ENCODE measurements at regions not wholly inside any gene's neighbourhood (a gene's known extent, or its start where the extent isn't known, plus 50 kb on each side); places are given as distances from the start of the nearest gene placed in this dataset.
A peak's percentile ranks its signal among the peaks of the same experiment; 100 is the strongest.
"Not testable (repeated sequence)": the region's sequence is repeated elsewhere in the genome, so short reads cannot be mapped to it uniquely, and the experiment has no call there.

- Histone ChIP-seq H3K36me3 (ENCODE audit: control insufficient read depth, insufficient read depth, low read length) (no peaks in the 10 kb centered on the region), H3K9ac (ENCODE audit: low read length) (no peak overlapping the region), H3K79me1 (ENCODE audit: low read length) (no peaks in the 10 kb centered on the region), H3K79me2 (ENCODE audit: control insufficient read depth, insufficient read depth, low read length) (no peaks in the 10 kb centered on the region), H2BK5ac (ENCODE audit: low read length) (no peak overlapping the region), H3K27me3 (ENCODE audit: insufficient read depth, low read length, poor library complexity) (no peaks in the 10 kb centered on the region), H2BK15ac (replicated peaks; ENCODE audit: low read depth) (no peak overlapping the region), H2AK5ac (ENCODE audit: low read length) (no peak overlapping the region), H4K5ac (ENCODE audit: low read length) (no peak overlapping the region), H3K27ac (ENCODE audit: low read depth, low read length) (no peak overlapping the region), H3K4me2 (ENCODE audit: low read length) (no peak overlapping the region), H3K18ac (ENCODE audit: low read length) (peak overlapping the region; percentile 4), H3K56ac (ENCODE audit: low read length) (no peak overlapping the region), H3K23ac (ENCODE audit: low read length) (no peak overlapping the region), H4K8ac (ENCODE audit: low read depth, low read length) (no peak overlapping the region), H2BK120ac (ENCODE audit: low read depth, low read length) (no peak overlapping the region), H3K4me3 (ENCODE audit: low read length) (no peak overlapping the region), H3K4me1 (ENCODE audit: control insufficient read depth, low read depth, low read length) (peaks cover 7% of the 10 kb centered on the region), H3K4ac (ENCODE audit: low read depth, low read length) (no peak overlapping the region)
- WGBS (ENCODE audit: extremely low coverage, insufficient coverage, low lambda C conversion rate), result no CpG with 5 or more reads among the region's 2 CpGs
- DNase-seq, result no peak
Observed at GRCh38 chr5:113694576-113694975, 181.1 kb downstream of the YTHDC2 start.

GRCh38 chr5:113703266-113703665 is 189.8 kb downstream of the YTHDC2 start:
- H2BK120ac ChIP-seq (ENCODE audit: low read depth, low read length), result no peak overlapping the region
- H4K8ac ChIP-seq (ENCODE audit: low read depth, low read length), result no peak overlapping the region
- no peak overlapping the region for H3K4me3 ChIP-seq (ENCODE audit: low read length)
- no peak overlapping the region for H3K4me2 ChIP-seq (ENCODE audit: low read length)
- no peak for DNase-seq
- no peak overlapping the region for H3K4ac ChIP-seq (ENCODE audit: low read depth, low read length)
- H3K18ac ChIP-seq (ENCODE audit: low read length), result no peak overlapping the region
- H4K5ac ChIP-seq (ENCODE audit: low read length), result no peak overlapping the region
- H3K27me3 ChIP-seq (ENCODE audit: insufficient read depth, low read length, poor library complexity), result no peaks in the 10 kb centered on the region
- H2BK5ac ChIP-seq (ENCODE audit: low read length), result no peak overlapping the region
- no peak overlapping the region for H3K27ac ChIP-seq (ENCODE audit: low read depth, low read length)
- H3K79me1 ChIP-seq (ENCODE audit: low read length), result no peaks in the 10 kb centered on the region
- H2BK15ac ChIP-seq (replicated peaks; ENCODE audit: low read depth), result no peak overlapping the region
- no peaks in the 10 kb centered on the region for H3K4me1 ChIP-seq (ENCODE audit: control insufficient read depth, low read depth, low read length)
- H3K23ac ChIP-seq (ENCODE audit: low read length), result no peak overlapping the region
- no peaks in the 10 kb centered on the region for H3K79me2 ChIP-seq (ENCODE audit: control insufficient read depth, insufficient read depth, low read length)
- H3K9ac ChIP-seq (ENCODE audit: low read length), result no peak overlapping the region
- H3K36me3 ChIP-seq (ENCODE audit: control insufficient read depth, insufficient read depth, low read length), result no peaks in the 10 kb centered on the region
- no peak overlapping the region for H3K56ac ChIP-seq (ENCODE audit: low read length)
- no peak overlapping the region for H2AK5ac ChIP-seq (ENCODE audit: low read length)

- H3K79me2 ChIP-seq (ENCODE audit: control insufficient read depth, insufficient read depth, low read length), result no peaks in the 10 kb centered on the region
- H3K27me3 ChIP-seq (ENCODE audit: insufficient read depth, low read length, poor library complexity), result no peaks in the 10 kb centered on the region
- no peak overlapping the region for H2BK5ac ChIP-seq (ENCODE audit: low read length)
- no peaks in the 10 kb centered on the region for H3K79me1 ChIP-seq (ENCODE audit: low read length)
- H3K18ac ChIP-seq (ENCODE audit: low read length), result no peak overlapping the region
- H3K23ac ChIP-seq (ENCODE audit: low read length), result no peak overlapping the region
- no peak overlapping the region for H2BK15ac ChIP-seq (replicated peaks; ENCODE audit: low read depth)
- no peak overlapping the region for H3K4ac ChIP-seq (ENCODE audit: low read depth, low read length)
- no peak overlapping the region for H4K5ac ChIP-seq (ENCODE audit: low read length)
- no peaks in the 10 kb centered on the region for H3K4me1 ChIP-seq (ENCODE audit: control insufficient read depth, low read depth, low read length)
- H3K4me2 ChIP-seq (ENCODE audit: low read length), result no peak overlapping the region
- no CpG with 5 or more reads among the region's 3 CpGs for WGBS (ENCODE audit: extremely low coverage, insufficient coverage, low lambda C conversion rate)
- no peak overlapping the region for H3K27ac ChIP-seq (ENCODE audit: low read depth, low read length)
- H3K56ac ChIP-seq (ENCODE audit: low read length), result no peak overlapping the region
- H2BK120ac ChIP-seq (ENCODE audit: low read depth, low read length), result no peak overlapping the region
- H2AK5ac ChIP-seq (ENCODE audit: low read length), result no peak overlapping the region
- no peaks in the 10 kb centered on the region for H3K36me3 ChIP-seq (ENCODE audit: control insufficient read depth, insufficient read depth, low read length)
- no peak overlapping the region for H3K4me3 ChIP-seq (ENCODE audit: low read length)
- DNase-seq, result no peak
- H3K9ac ChIP-seq (ENCODE audit: low read length), result no peak overlapping the region
- H4K8ac ChIP-seq (ENCODE audit: low read depth, low read length), result no peak overlapping the region
Observed at GRCh38 chr5:113705657-113706056, 192.2 kb downstream of the YTHDC2 start.

GRCh38 chr5:113713051-113713450 is 199.6 kb downstream of the YTHDC2 start:
- H3K79me1 ChIP-seq (ENCODE audit: low read length), result no peaks in the 10 kb centered on the region
- no peaks in the 10 kb centered on the region for H3K36me3 ChIP-seq (ENCODE audit: control insufficient read depth, insufficient read depth, low read length)
- no peak overlapping the region for H2BK5ac ChIP-seq (ENCODE audit: low read length)
- no peak overlapping the region for H4K5ac ChIP-seq (ENCODE audit: low read length)
- H3K23ac ChIP-seq (ENCODE audit: low read length), result no peak overlapping the region
- no peak overlapping the region for H3K27ac ChIP-seq (ENCODE audit: low read depth, low read length)
- H3K4me2 ChIP-seq (ENCODE audit: low read length), result no peak overlapping the region
- H4K8ac ChIP-seq (ENCODE audit: low read depth, low read length), result no peak overlapping the region
- H3K4me1 ChIP-seq (ENCODE audit: control insufficient read depth, low read depth, low read length), result no peaks in the 10 kb centered on the region
- no peak overlapping the region for H3K18ac ChIP-seq (ENCODE audit: low read length)
- no peak overlapping the region for H3K9ac ChIP-seq (ENCODE audit: low read length)
- no peak for DNase-seq
- no peaks in the 10 kb centered on the region for H3K27me3 ChIP-seq (ENCODE audit: insufficient read depth, low read length, poor library complexity)
- no peaks in the 10 kb centered on the region for H3K79me2 ChIP-seq (ENCODE audit: control insufficient read depth, insufficient read depth, low read length)
- no peak overlapping the region for H2BK120ac ChIP-seq (ENCODE audit: low read depth, low read length)
- no peak overlapping the region for H2AK5ac ChIP-seq (ENCODE audit: low read length)
- no peak overlapping the region for H3K4ac ChIP-seq (ENCODE audit: low read depth, low read length)
- no peak overlapping the region for H2BK15ac ChIP-seq (replicated peaks; ENCODE audit: low read depth)
- no peak overlapping the region for H3K4me3 ChIP-seq (ENCODE audit: low read length)
- no CpG with 5 or more reads among the region's 1 CpG for WGBS (ENCODE audit: extremely low coverage, insufficient coverage, low lambda C conversion rate)
- no peak overlapping the region for H3K56ac ChIP-seq (ENCODE audit: low read length)

- H4K8ac ChIP-seq (ENCODE audit: low read depth, low read length); H2BK5ac ChIP-seq (ENCODE audit: low read length); H3K4me3 ChIP-seq (ENCODE audit: low read length); H3K79me1 ChIP-seq (ENCODE audit: low read length); H3K27ac ChIP-seq (ENCODE audit: low read depth, low read length); H3K4me2 ChIP-seq (ENCODE audit: low read length); H2BK15ac ChIP-seq (replicated peaks; ENCODE audit: low read depth); H4K5ac ChIP-seq (ENCODE audit: low read length); H2AK5ac ChIP-seq (ENCODE audit: low read length); H3K9ac ChIP-seq (ENCODE audit: low read length); H3K56ac ChIP-seq (ENCODE audit: low read length); H3K4me1 ChIP-seq (ENCODE audit: control insufficient read depth, low read depth, low read length); H3K23ac ChIP-seq (ENCODE audit: low read length); H3K4ac ChIP-seq (ENCODE audit: low read depth, low read length); H3K27me3 ChIP-seq (ENCODE audit: insufficient read depth, low read length, poor library complexity); H3K36me3 ChIP-seq (ENCODE audit: control insufficient read depth, insufficient read depth, low read length); H3K18ac ChIP-seq (ENCODE audit: low read length); DNase-seq; H3K79me2 ChIP-seq (ENCODE audit: control insufficient read depth, insufficient read depth, low read length); H2BK120ac ChIP-seq (ENCODE audit: low read depth, low read length): not testable (repeated sequence)
- no CpG with 5 or more reads among the region's 2 CpGs for WGBS (ENCODE audit: extremely low coverage, insufficient coverage, low lambda C conversion rate)
Observed at GRCh38 chr5:113715921-113716320, 202.4 kb downstream of the YTHDC2 start.

- Histone ChIP-seq H3K56ac (ENCODE audit: low read length) (no peak overlapping the region), H4K8ac (ENCODE audit: low read depth, low read length) (no peak overlapping the region), H3K27ac (ENCODE audit: low read depth, low read length) (no peak overlapping the region), H3K36me3 (ENCODE audit: control insufficient read depth, insufficient read depth, low read length) (no peaks in the 10 kb centered on the region), H2AK5ac (ENCODE audit: low read length) (no peak overlapping the region), H3K23ac (ENCODE audit: low read length) (no peak overlapping the region), H3K4me3 (ENCODE audit: low read length) (no peak overlapping the region), H2BK5ac (ENCODE audit: low read length) (no peak overlapping the region), H3K4me2 (ENCODE audit: low read length) (no peak overlapping the region), H3K4me1 (ENCODE audit: control insufficient read depth, low read depth, low read length) (no peaks in the 10 kb centered on the region), H3K9ac (ENCODE audit: low read length) (no peak overlapping the region), H3K4ac (ENCODE audit: low read depth, low read length) (no peak overlapping the region), H4K5ac (ENCODE audit: low read length) (no peak overlapping the region), H2BK15ac (replicated peaks; ENCODE audit: low read depth) (no peak overlapping the region), H2BK120ac (ENCODE audit: low read depth, low read length) (no peak overlapping the region), H3K18ac (ENCODE audit: low read length) (no peak overlapping the region), H3K27me3 (ENCODE audit: insufficient read depth, low read length, poor library complexity) (no peaks in the 10 kb centered on the region), H3K79me2 (ENCODE audit: control insufficient read depth, insufficient read depth, low read length) (no peaks in the 10 kb centered on the region), H3K79me1 (ENCODE audit: low read length) (no peaks in the 10 kb centered on the region)
- no peak for DNase-seq
- WGBS (ENCODE audit: extremely low coverage, insufficient coverage, low lambda C conversion rate), result no CpG with 5 or more reads among the region's 1 CpG
Observed at GRCh38 chr5:113719549-113719948, 206.1 kb downstream of the YTHDC2 start.
